GM13977 (cell line): ENCODE measurements at regions not wholly inside any gene's neighbourhood (a gene's known extent, or its start where the extent isn't known, plus 50 kb on each side); places are given as distances from the start of the nearest gene placed in this dataset.

Experiments used
- DNase-seq: peaks from one replicate; pipeline ENCODE4 v3.0.0; 2012; ENCODE audit warnings: low spot score
- CTCF ChIP-seq: IDR thresholded peaks from 2 replicates; pipeline ENCODE4 v1.5.1; 2012; ENCODE audit warnings: mild to moderate bottlenecking, control low read depth; ENCODE audit not compliant: insufficient read depth; ENCODE audit errors: extremely low read depth, missing control alignments
- in situ Hi-C: fragments of 300-500 bp; cut with MboI; formaldehyde crosslinking; loops from one replicate; pipeline ENCODE4 v1.12.0; 2022; ENCODE audit warnings: low sequenced_read_pairs, low pct_unique_long_range_greater_than_20kb, mixed read lengths, inconsistent platforms; ENCODE audit not compliant: unreplicated experiment

- TF ChIP-seq CTCF: no peak
- no peak for DNase-seq
- in situ Hi-C loops: no loop called here
Observed at GRCh38 chr18:48467231-48467630, 58.0 kb upstream of the ZBTB7C start.

DNA sequence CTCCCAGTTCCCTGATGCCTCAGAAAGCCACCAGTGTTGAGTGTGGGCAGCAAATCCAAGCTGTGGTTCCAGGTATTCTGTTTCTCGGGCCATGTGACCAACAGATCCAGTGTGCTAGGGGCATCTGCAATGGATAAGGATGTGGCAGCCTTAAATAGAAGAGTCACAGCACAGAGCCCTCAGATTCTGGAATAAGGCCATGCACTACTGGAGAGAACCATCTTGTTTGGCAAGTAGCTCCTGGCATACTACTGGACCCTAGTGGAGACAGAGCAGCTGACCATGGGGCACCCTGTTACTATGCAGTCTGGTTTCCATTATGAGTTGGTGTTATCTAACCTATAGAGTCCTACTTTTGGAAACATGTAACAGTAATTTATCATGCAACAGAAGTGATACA lies 53.3 kb upstream of the ZBTB7C start:
- in situ Hi-C loops: no loop called here
- TF ChIP-seq CTCF: no peak
- no peak for DNase-seq

- in situ Hi-C loops: no loop called here
- no peak for DNase-seq
- TF ChIP-seq CTCF: no peak
Observed at GRCh38 chr18:48460929-48461583, 51.9 kb upstream of the ZBTB7C start.

DNA sequence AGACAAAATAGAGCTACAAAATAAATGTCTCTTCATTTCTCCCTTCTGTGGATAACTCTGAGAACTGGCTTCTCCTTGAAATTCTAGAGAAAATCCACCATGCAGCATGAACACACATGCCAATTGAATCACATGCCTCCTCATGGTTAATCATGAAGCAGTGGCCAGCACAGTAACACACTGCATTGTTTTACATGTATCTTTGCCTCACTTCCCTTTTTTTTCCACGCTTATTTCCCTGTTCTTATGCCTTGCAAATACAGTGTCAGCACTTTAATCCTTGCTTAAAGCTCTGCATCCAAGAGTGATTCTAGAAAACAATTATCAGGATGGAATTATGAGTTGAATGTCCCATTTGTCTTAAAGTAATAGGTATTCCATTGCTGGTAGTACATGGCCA lies 50.3 kb upstream of the ZBTB7C start:
- no peak for TF ChIP-seq CTCF
- in situ Hi-C loops: no loop called here
- DNase-seq: no peak

DNA sequence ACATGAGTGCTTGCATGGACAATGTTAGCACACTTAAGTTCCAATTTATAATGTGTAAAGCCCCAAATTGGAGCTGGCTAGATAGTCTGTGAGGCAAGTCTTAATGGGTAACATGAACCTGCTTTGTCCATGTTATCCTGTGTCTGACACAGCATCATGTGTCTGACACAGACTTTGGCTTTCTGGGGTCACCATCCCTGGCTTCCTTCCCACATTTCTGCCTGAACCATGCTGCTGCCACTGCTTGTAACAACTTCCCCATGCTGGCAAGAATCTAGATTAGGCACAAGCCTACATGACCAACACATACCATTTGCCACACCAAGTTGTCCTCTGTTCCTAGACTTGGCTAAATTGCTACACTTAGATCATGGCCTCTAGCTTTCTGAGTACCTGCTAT lies 49.8 kb upstream of the ZBTB7C start:
- no peak for TF ChIP-seq CTCF
- DNase-seq: no peak
- in situ Hi-C loops: no loop called here
